H9 (cell line): ENCODE measurements at regions not wholly inside any gene's neighbourhood (a gene's known extent, or its start where the extent isn't known, plus 50 kb on each side); places are given as distances from the start of the nearest gene placed in this dataset.

Experiments used
- DNase-seq: peaks from one replicate; pipeline ENCODE4 v3.0.0-alpha.2; 2017
- H2AFZ ChIP-seq: one replicate; pipeline ENCODE4 v1.6.1; 2013; ENCODE audit warnings: mild to moderate bottlenecking, low read length, control low read depth, moderate library complexity
- H2AK5ac ChIP-seq: 2 replicates; pipeline ENCODE4 v1.6.1; 2013; ENCODE audit warnings: low read length, control low read depth, mixed read lengths; ENCODE audit not compliant: insufficient read length
- H2BK120ac ChIP-seq: one replicate; pipeline ENCODE4 v1.6.1; 2013; ENCODE audit warnings: low read depth, mild to moderate bottlenecking, low read length, control low read depth, inconsistent platforms; ENCODE audit not compliant: poor library complexity, severe bottlenecking
- H2BK12ac ChIP-seq: 2 replicates; pipeline ENCODE4 v1.6.1; 2013; ENCODE audit warnings: low read length, control low read depth, mixed read lengths, low read depth; ENCODE audit not compliant: insufficient read length
- H2BK15ac ChIP-seq: 2 replicates; pipeline ENCODE4 v1.6.1; 2013; ENCODE audit warnings: low read depth, low read length, control low read depth
- H2BK20ac ChIP-seq: one replicate; pipeline ENCODE4 v1.6.1; 2013; ENCODE audit warnings: low read depth, mild to moderate bottlenecking, low read length, control low read depth, inconsistent platforms; ENCODE audit not compliant: poor library complexity, severe bottlenecking
- H2BK5ac ChIP-seq: 2 replicates; pipeline ENCODE4 v1.6.1; 2013; ENCODE audit warnings: low read length, control low read depth, mixed read lengths; ENCODE audit not compliant: insufficient read length
- H3K14ac ChIP-seq: 2 replicates; pipeline ENCODE4 v1.6.1; 2013; ENCODE audit warnings: low read length, control low read depth; ENCODE audit not compliant: insufficient read depth
- H3K18ac ChIP-seq: 2 replicates; pipeline ENCODE4 v1.6.1; 2013; ENCODE audit warnings: low read depth, mild to moderate bottlenecking, mixed read lengths, low read length, control low read depth; ENCODE audit not compliant: insufficient read length
- H3K23ac ChIP-seq: 2 replicates; pipeline ENCODE4 v1.6.1; 2013; ENCODE audit warnings: low read length, control low read depth, mixed read lengths, low read depth; ENCODE audit not compliant: insufficient read length
- H3K23me2 ChIP-seq: 2 replicates; pipeline ENCODE4 v1.6.1; 2013; ENCODE audit warnings: low read depth, mild to moderate bottlenecking, mixed read lengths, low read length, control low read depth; ENCODE audit not compliant: insufficient read length, poor library complexity, severe bottlenecking
- H3K27ac ChIP-seq: 2 replicates; pipeline ENCODE4 v1.5.1; 2013; ENCODE audit warnings: low read length, control low read depth, mixed read lengths, low read depth; ENCODE audit not compliant: insufficient read length
- H3K27me3 ChIP-seq: 2 replicates; pipeline ENCODE4 v1.6.1; 2013; ENCODE audit warnings: low read length, control low read depth, inconsistent platforms; ENCODE audit not compliant: insufficient read depth
- H3K4ac ChIP-seq: 2 replicates; pipeline ENCODE4 v1.6.1; 2013; ENCODE audit warnings: low read depth, mild to moderate bottlenecking, control low read depth, inconsistent platforms, low read length, moderate library complexity
- H3K4me1 ChIP-seq: 2 replicates; pipeline ENCODE4 v1.6.1; 2013; ENCODE audit warnings: low read length, control low read depth, inconsistent platforms; ENCODE audit not compliant: insufficient read depth
- H3K4me2 ChIP-seq: 2 replicates; pipeline ENCODE4 v1.6.1; 2013; ENCODE audit warnings: low read length, control low read depth, mixed read lengths; ENCODE audit not compliant: insufficient read length, insufficient read depth
- H3K56ac ChIP-seq: 2 replicates; pipeline ENCODE4 v1.6.1; 2013; ENCODE audit warnings: low read depth, mild to moderate bottlenecking, mixed read lengths, low read length, control low read depth; ENCODE audit not compliant: insufficient read length
- H3K79me1 ChIP-seq: 2 replicates; pipeline ENCODE4 v1.6.1; 2013; ENCODE audit warnings: low read depth, mild to moderate bottlenecking, moderate library complexity, low read length, control low read depth, inconsistent platforms; ENCODE audit not compliant: insufficient read depth, poor library complexity, severe bottlenecking
- H3K79me2 ChIP-seq: 2 replicates; pipeline ENCODE4 v1.6.1; 2013; ENCODE audit warnings: low read length, control low read depth, inconsistent platforms; ENCODE audit not compliant: insufficient read depth
- H3K9ac ChIP-seq: 2 replicates; pipeline ENCODE4 v1.6.1; 2013; ENCODE audit warnings: low read length, control low read depth, mixed read lengths; ENCODE audit not compliant: insufficient read length; ENCODE audit errors: extremely low read depth
- H3K9me3 ChIP-seq: one replicate; pipeline ENCODE4 v1.6.1; 2013; ENCODE audit warnings: low read depth, low read length, inconsistent platforms; ENCODE audit not compliant: control insufficient read depth
- H3T11ph ChIP-seq: one replicate; pipeline ENCODE4 v1.6.1; 2013; ENCODE audit warnings: mild to moderate bottlenecking, low read length, control low read depth, inconsistent platforms
- H4K20me1 ChIP-seq: one replicate; pipeline ENCODE4 v1.6.1; 2013; ENCODE audit not compliant: control insufficient read depth, insufficient read length, insufficient read depth
- H4K5ac ChIP-seq: 2 replicates; pipeline ENCODE4 v1.6.1; 2013; ENCODE audit warnings: low read depth, mild to moderate bottlenecking, mixed read lengths, low read length, control low read depth; ENCODE audit not compliant: insufficient read length
- H4K8ac ChIP-seq: replicated peaks from 2 replicates; pipeline ENCODE4 v1.6.1; 2013; ENCODE audit warnings: low read length, control low read depth, mixed read lengths, low read depth; ENCODE audit not compliant: insufficient read length
- H4K91ac ChIP-seq: 2 replicates; pipeline ENCODE4 v1.6.1; 2013; ENCODE audit warnings: low read depth, mild to moderate bottlenecking, moderate library complexity, mixed read lengths, low read length, control low read depth; ENCODE audit not compliant: insufficient read length
- H3K27ac Mint-ChIP-seq, 3 experiments: 2 replicates in 2 of 3; 3 replicates in 1 of 3; pipeline ENCODE4 v1.8.0; 2020 to 2021; ENCODE audit warnings: mixed read lengths in 3 of 3, mild to moderate bottlenecking in 1 of 3, moderate library complexity in 1 of 3
- H3K27me3 Mint-ChIP-seq: 2 replicates; pipeline ENCODE4 v1.8.0; 2021; ENCODE audit warnings: low read depth, mild to moderate bottlenecking, moderate library complexity, mixed read lengths
- H3K36me3 Mint-ChIP-seq, 3 experiments: 2 replicates in 2 of 3; 3 replicates in 1 of 3; pipeline ENCODE4 v1.8.0; 2020 to 2021; ENCODE audit warnings: low read depth in 3 of 3, mixed read lengths in 3 of 3; ENCODE audit not compliant: insufficient read depth in 1 of 3
- H3K4me1 Mint-ChIP-seq, 2 experiments: 2 replicates each; pipeline ENCODE4 v1.8.0; 2020; ENCODE audit warnings: mixed read lengths in 2 of 2
- H3K4me3 Mint-ChIP-seq, 2 experiments: 2 replicates in 1 of 2; 3 replicates in 1 of 2; pipeline ENCODE4 v1.8.0; 2020 to 2021; ENCODE audit warnings: mild to moderate bottlenecking in 2 of 2, mixed read lengths in 2 of 2, moderate library complexity in 1 of 2
- H3K9me3 Mint-ChIP-seq, 2 experiments: 2 replicates in 1 of 2; 3 replicates in 1 of 2; pipeline ENCODE4 v1.8.0; 2020; ENCODE audit warnings: mild to moderate bottlenecking in 2 of 2, mixed read lengths in 2 of 2, moderate library complexity in 1 of 2
- CTCF ChIP-seq: fragments of 200-600 bp; sonication (generic); conservative IDR thresholded peaks from 3 replicates; pipeline ENCODE4 v1.8.0; 2021; ENCODE audit warnings: antibody characterized with exemption, mild to moderate bottlenecking
- WGBS: extraction: QIAGEN DNeasy Blood & Tissue Kit; methylation state at CpG from one replicate; pipeline ENCODE4 v1.1.7; 2013; ENCODE audit warnings: missing lambda C conversion rate, low lambda C conversion rate, mixed read lengths; ENCODE audit not compliant: insufficient read length; ENCODE audit errors: extremely low coverage; 5-methylcytosine and 5-hydroxymethylcytosine counted together

GRCh38 chr13:78998630-78999315 lies 339.8 kb upstream of the OBI1 start:
- H3K27ac Mint-ChIP-seq, result no peak overlapping the region
- H2BK20ac ChIP-seq, result no peak overlapping the region

More at GRCh38 chr13:78998630-78999315, 339.8 kb upstream of the OBI1 start:
- no peak overlapping the region for H3K9ac ChIP-seq
- H3K4me3 Mint-ChIP-seq, result no peak overlapping the region
- no peaks in the 10 kb centered on the region for H3K27me3 Mint-ChIP-seq
- H3K4me1 Mint-ChIP-seq, result peaks cover 12 to 18% of the 10 kb centered on the region in 2 experiments
- H3K4me1 ChIP-seq, result peaks cover 2% of the 10 kb centered on the region; the same call in 1 of the 2 replicates
- no peaks in the 10 kb centered on the region for H4K20me1 ChIP-seq
- H3K23me2 ChIP-seq, result no peaks in the 10 kb centered on the region
- H3K4ac ChIP-seq, result no peak overlapping the region
- TF ChIP-seq CTCF, result no peak
- no peak overlapping the region for H2BK120ac ChIP-seq
- no peak for DNase-seq
- WGBS, result no CpG with 5 or more reads among the region's 4 CpGs
- no peak overlapping the region for H2BK15ac ChIP-seq
- H2AK5ac ChIP-seq, result no peak overlapping the region
- H3K36me3 Mint-ChIP-seq, result no peaks in the 10 kb centered on the region
- no peak overlapping the region for H3K4me2 ChIP-seq
- H3K79me1 ChIP-seq, result no peaks in the 10 kb centered on the region
- H4K8ac ChIP-seq, result no peak overlapping the region
- H2BK12ac ChIP-seq, result no peak overlapping the region
- H3K23ac ChIP-seq, result no peak overlapping the region
- H3K27me3 ChIP-seq, result no peaks in the 10 kb centered on the region
- H2AFZ ChIP-seq, result no peak overlapping the region
- no peak overlapping the region for H3K14ac ChIP-seq
- no peaks in the 10 kb centered on the region for H3K9me3 Mint-ChIP-seq
- no peak overlapping the region for H3K27ac ChIP-seq
- no peak overlapping the region for H3T11ph ChIP-seq
- no peaks in the 10 kb centered on the region for H3K79me2 ChIP-seq
- no peak overlapping the region for H3K56ac ChIP-seq
- H3K18ac ChIP-seq, result no peak overlapping the region
- H4K5ac ChIP-seq, result no peak overlapping the region
- H3K9me3 ChIP-seq, result no peaks in the 10 kb centered on the region
- H4K91ac ChIP-seq, result no peak overlapping the region
- no peak overlapping the region for H2BK5ac ChIP-seq
